Astrocyte (in vitro differentiated cells and primary cell): ENCODE measurements at regions not wholly inside any gene's neighbourhood (a gene's known extent, or its start where the extent isn't known, plus 50 kb on each side); places are given as distances from the start of the nearest gene placed in this dataset.

Experiments used
- CTCF ChIP-seq: IDR thresholded peaks from 2 replicates; pipeline ENCODE4 v1.5.1; 2011; ENCODE audit warnings: low read depth, mild to moderate bottlenecking, inconsistent platforms, low read length, moderate library complexity; ENCODE audit not compliant: insufficient read depth
- EZH2 ChIP-seq: IDR thresholded peaks from 2 replicates; pipeline ENCODE4 v1.6.1; 2012; ENCODE audit warnings: mild to moderate bottlenecking, low read length, inconsistent platforms; ENCODE audit not compliant: insufficient read depth

DNA sequence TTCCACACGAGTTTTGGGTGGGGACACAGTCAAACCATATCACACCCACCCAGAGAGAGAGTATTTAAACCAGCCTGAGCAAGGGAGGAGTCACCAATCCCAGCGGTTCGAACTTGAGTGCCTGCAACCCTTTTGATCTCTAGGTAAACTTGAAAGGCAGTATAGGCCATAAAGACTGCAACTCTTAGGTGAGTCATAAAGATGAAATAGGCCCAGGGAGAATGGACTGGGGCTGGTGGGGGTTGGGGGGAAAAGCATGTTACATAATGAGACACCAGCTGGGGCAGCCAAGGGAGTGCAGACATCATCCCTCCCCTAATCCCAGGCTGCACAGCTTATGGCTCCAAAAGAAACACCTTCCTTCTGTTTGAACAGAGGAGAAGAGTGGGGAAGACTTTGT is 99.8 kb upstream of the LHX8 start:
- TF ChIP-seq CTCF = no peak
- TF ChIP-seq EZH2 = no peak
